Natural killer cell (primary cell): ENCODE measurements at regions not wholly inside any gene's neighbourhood (a gene's known extent, or its start where the extent isn't known, plus 50 kb on each side); places are given as distances from the start of the nearest gene placed in this dataset.

Experiments used
- ATAC-seq, 3 donors: fragments of 150-1000 bp in 2 of 3; fragments of 200-7000 bp in 1 of 3; cut with Tn5 transposase; 1 replicate in 1 of 3; 2 replicates in 2 of 3; pipeline ENCODE4 v1.10.0; 2021; ENCODE audit warnings: mild to moderate bottlenecking in 2 of 3, moderate library complexity in 2 of 3
- DNase-seq, 2 donors: peaks; one replicate each; pipeline versions ENCODE4 v3.0.0 to v3.0.0-alpha.2; 2013 to 2021; ENCODE audit warnings: mixed read lengths in 1 of 2
- H3K27ac ChIP-seq: one replicate; pipeline ENCODE4 v1.5.1; 2013; ENCODE audit warnings: mild to moderate bottlenecking, low read length
- H3K27me3 ChIP-seq: one replicate; pipeline ENCODE4 v1.6.1; 2013; ENCODE audit warnings: low read length; ENCODE audit not compliant: control insufficient read depth, insufficient read depth
- H3K36me3 ChIP-seq: one replicate; pipeline ENCODE4 v1.6.1; 2013; ENCODE audit warnings: low read length; ENCODE audit not compliant: control insufficient read depth, insufficient read depth
- H3K4me1 ChIP-seq: one replicate; pipeline ENCODE4 v1.6.1; 2013; ENCODE audit warnings: low read length; ENCODE audit not compliant: control insufficient read depth, insufficient read depth
- H3K4me3 ChIP-seq: one replicate; pipeline ENCODE4 v1.5.1; 2013; ENCODE audit warnings: low read length
- H3K9me3 ChIP-seq: one replicate; pipeline ENCODE4 v1.6.1; 2013; ENCODE audit warnings: low read length; ENCODE audit not compliant: control insufficient read depth, insufficient read depth
- H3K27ac Mint-ChIP-seq, 2 donors: one replicate each; pipeline ENCODE4 v1.8.0; 2022; ENCODE audit warnings: mild to moderate bottlenecking in 2 of 2, mixed read lengths in 2 of 2, moderate library complexity in 1 of 2
- H3K27me3 Mint-ChIP-seq, 2 donors: one replicate each; pipeline ENCODE4 v1.8.0; 2022; ENCODE audit warnings: low read depth in 2 of 2, mixed read lengths in 2 of 2
- H3K36me3 Mint-ChIP-seq: one replicate; pipeline ENCODE4 v1.8.0; 2022; ENCODE audit warnings: mixed read lengths
- H3K4me1 Mint-ChIP-seq, 2 donors: one replicate each; pipeline ENCODE4 v1.8.0; 2022; ENCODE audit warnings: mixed read lengths in 2 of 2
- H3K4me3 Mint-ChIP-seq: one replicate; pipeline ENCODE4 v1.8.0; 2022; ENCODE audit warnings: mild to moderate bottlenecking, moderate library complexity, mixed read lengths
- H3K9me3 Mint-ChIP-seq, 2 donors: one replicate each; pipeline ENCODE4 v1.8.0; 2022; ENCODE audit warnings: mixed read lengths in 2 of 2
- CTCF ChIP-seq: fragments of 200-600 bp; IDR thresholded peaks from one replicate; pipeline ENCODE4 v1.8.0; 2022; ENCODE audit warnings: antibody characterized with exemption
- WGBS: methylation state at CpG from one replicate; pipeline ENCODE4 v1.1.7; 2013; ENCODE audit warnings: missing lambda C conversion rate; ENCODE audit not compliant: insufficient coverage; 5-methylcytosine and 5-hydroxymethylcytosine counted together
- intact Hi-C: fragments of 100-400 bp; cut with micrococcal nuclease; formaldehyde crosslinking; loops from one replicate; pipeline ENCODE4 v1.14.2; 2022

GRCh38 chr9:99559776-99560175 is 261.9 kb upstream of the NR4A3 start:
- no peak for TF ChIP-seq CTCF

GRCh38 chr9:99560561-99560960 is 261.1 kb upstream of the NR4A3 start:
- H3K4me1 Mint-ChIP-seq: no peaks in the 10 kb centered on the region
- no peak overlapping the region for H3K27ac Mint-ChIP-seq
- peaks cover 8% of the 10 kb centered on the region for H3K36me3 Mint-ChIP-seq
- no peak overlapping the region for H3K27ac ChIP-seq
- H3K9me3 ChIP-seq: no peaks in the 10 kb centered on the region
- no peaks in the 10 kb centered on the region for H3K36me3 ChIP-seq
- no peak overlapping the region for H3K4me3 ChIP-seq
- no peak overlapping the region for H3K4me3 Mint-ChIP-seq
- H3K4me1 ChIP-seq: no peaks in the 10 kb centered on the region
- H3K27me3 Mint-ChIP-seq: peaks cover 5 to 20% of the 10 kb centered on the region in 2 donors
- intact Hi-C loops: no loop called here
- ATAC-seq (no peak), DNase-seq (no peak)
- no peak for TF ChIP-seq CTCF
- peaks cover 3 to 6% of the 10 kb centered on the region in 2 donors for H3K9me3 Mint-ChIP-seq
- H3K27me3 ChIP-seq: no peaks in the 10 kb centered on the region

More at GRCh38 chr9:99559776-99560175, 261.9 kb upstream of the NR4A3 start:
- no peaks in the 10 kb centered on the region for H3K4me1 Mint-ChIP-seq
- WGBS: 81% methylated on average over 1 of the region's 1 CpG
- intact Hi-C loops: no loop called here
- peaks cover 8% of the 10 kb centered on the region for H3K36me3 Mint-ChIP-seq
- no peak overlapping the region for H3K27ac Mint-ChIP-seq
- H3K4me3 Mint-ChIP-seq: no peak overlapping the region
- no peaks in the 10 kb centered on the region for H3K27me3 ChIP-seq
- H3K27ac ChIP-seq: no peak overlapping the region
- no peaks in the 10 kb centered on the region for H3K36me3 ChIP-seq
- no peaks in the 10 kb centered on the region for H3K9me3 ChIP-seq
- H3K4me1 ChIP-seq: no peaks in the 10 kb centered on the region
- peaks cover 3 to 6% of the 10 kb centered on the region in 2 donors for H3K9me3 Mint-ChIP-seq
- DNase-seq: no peak
- H3K4me3 ChIP-seq: no peak overlapping the region
- peaks cover 5 to 20% of the 10 kb centered on the region in 2 donors for H3K27me3 Mint-ChIP-seq
- ATAC-seq: no peak

- Mint-ChIP-seq H3K9me3 (peaks cover 3 to 6% of the 10 kb centered on the region in 2 donors), H3K27me3 (peaks cover 9 to 25% of the 10 kb centered on the region in 2 donors), H3K36me3 (peaks cover 8% of the 10 kb centered on the region), H3K27ac (no peak overlapping the region), H3K4me3 (no peak overlapping the region), H3K4me1 (no peaks in the 10 kb centered on the region)
- Histone ChIP-seq H3K4me3 (no peak overlapping the region), H3K36me3 (no peaks in the 10 kb centered on the region), H3K9me3 (no peaks in the 10 kb centered on the region), H3K27me3 (no peaks in the 10 kb centered on the region), H3K4me1 (no peaks in the 10 kb centered on the region), H3K27ac (no peak overlapping the region)
- 90% methylated on average over 2 of the region's 2 CpGs for WGBS
- no peak for TF ChIP-seq CTCF
- DNase-seq (no peak), ATAC-seq (no peak)
- intact Hi-C loops: no loop called here
Observed at GRCh38 chr9:99561509-99561917, 260.2 kb upstream of the NR4A3 start.

- no peaks in the 10 kb centered on the region for H3K4me1 Mint-ChIP-seq
- H3K9me3 ChIP-seq: no peaks in the 10 kb centered on the region
- H3K4me1 ChIP-seq: no peaks in the 10 kb centered on the region
- no peaks in the 10 kb centered on the region for H3K27me3 ChIP-seq
- DNase-seq (no peak), ATAC-seq (no peak)
- peaks cover 10 to 31% of the 10 kb centered on the region in 2 donors for H3K27me3 Mint-ChIP-seq
- H3K36me3 Mint-ChIP-seq: peaks cover 8% of the 10 kb centered on the region
- H3K27ac ChIP-seq: no peak overlapping the region
- H3K27ac Mint-ChIP-seq: no peak overlapping the region
- H3K4me3 Mint-ChIP-seq: no peak overlapping the region
- peaks cover 3 to 6% of the 10 kb centered on the region in 2 donors for H3K9me3 Mint-ChIP-seq
- no peak overlapping the region for H3K4me3 ChIP-seq
- 57% methylated on average over 1 of the region's 2 CpGs for WGBS
- intact Hi-C loops: no loop called here
- TF ChIP-seq CTCF: no peak
- H3K36me3 ChIP-seq: no peaks in the 10 kb centered on the region
Observed at GRCh38 chr9:99561961-99562565, 259.6 kb upstream of the NR4A3 start.
